ENCODE measurements at regions not wholly inside any gene's neighbourhood (a gene's known extent, or its start where the extent isn't known, plus 50 kb on each side); places are given as distances from the start of the nearest gene placed in this dataset.

DNA sequence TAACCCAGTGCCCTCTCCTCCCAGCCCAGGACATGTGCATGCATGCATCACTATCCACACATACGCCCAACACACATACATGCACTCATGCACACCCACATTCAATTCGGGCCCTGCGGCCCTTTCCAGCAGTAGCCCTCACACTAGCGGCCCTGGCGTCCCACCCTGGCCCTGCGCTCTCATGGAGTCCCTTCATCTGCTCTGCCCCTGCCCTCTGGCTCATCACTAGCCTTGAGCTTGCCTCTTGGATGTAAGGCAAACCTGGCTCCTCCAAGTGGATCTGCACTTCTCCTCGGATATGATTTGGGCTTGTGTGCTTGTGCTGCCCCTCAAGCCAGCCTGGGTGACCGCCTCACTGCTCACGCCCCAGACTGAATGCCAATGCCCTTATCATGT, 147.2 kb downstream of the SEC61B start:
- Histone ChIP-seq H3K27me3 (ENCODE audit: control insufficient read depth, insufficient read depth, low read length) (peaks cover 10% of the 10 kb centered on the region), H3K36me3 (ENCODE audit: control insufficient read depth, insufficient read depth, low read length) (no peaks in the 10 kb centered on the region), H3K4me3 (ENCODE audit: low read length) (no peak overlapping the region), H3K9me3 (ENCODE audit: control insufficient read depth, low read length) (no peaks in the 10 kb centered on the region), H3K9ac (ENCODE audit: low read length) (no peak overlapping the region), H3K4me1 (ENCODE audit: control insufficient read depth, insufficient read depth, low read length) (no peaks in the 10 kb centered on the region)

- Histone ChIP-seq H3K4me1 (ENCODE audit: control insufficient read depth, insufficient read depth, low read length) (no peaks in the 10 kb centered on the region), H3K27me3 (ENCODE audit: control insufficient read depth, insufficient read depth, low read length) (peaks cover 10% of the 10 kb centered on the region), H3K9me3 (ENCODE audit: control insufficient read depth, low read length) (no peaks in the 10 kb centered on the region), H3K4me3 (ENCODE audit: low read length) (no peak overlapping the region), H3K36me3 (ENCODE audit: control insufficient read depth, insufficient read depth, low read length) (no peaks in the 10 kb centered on the region), H3K9ac (ENCODE audit: low read length) (no peak overlapping the region)
These were observed 148.3 kb downstream of the SEC61B start for GRCh38 chr9:99370376-99370775.

- Histone ChIP-seq H3K4me3 (ENCODE audit: low read length) (no peak overlapping the region), H3K27me3 (ENCODE audit: control insufficient read depth, insufficient read depth, low read length) (peaks cover 10% of the 10 kb centered on the region), H3K36me3 (ENCODE audit: control insufficient read depth, insufficient read depth, low read length) (no peaks in the 10 kb centered on the region), H3K9me3 (ENCODE audit: control insufficient read depth, low read length) (no peaks in the 10 kb centered on the region), H3K9ac (ENCODE audit: low read length) (no peak overlapping the region), H3K4me1 (ENCODE audit: control insufficient read depth, insufficient read depth, low read length) (no peaks in the 10 kb centered on the region)
These were observed 149.3 kb downstream of the SEC61B start for GRCh38 chr9:99371376-99371775.

GRCh38 chr9:99373912-99374311, 151.8 kb downstream of the SEC61B start:
- no peak overlapping the region for H3K4me3 ChIP-seq (ENCODE audit: low read length)
- no peak overlapping the region for H3K9ac ChIP-seq (ENCODE audit: low read length)
- H3K27me3 ChIP-seq (ENCODE audit: control insufficient read depth, insufficient read depth, low read length) = peaks cover 5% of the 10 kb centered on the region
- no peaks in the 10 kb centered on the region for H3K36me3 ChIP-seq (ENCODE audit: control insufficient read depth, insufficient read depth, low read length)
- no peaks in the 10 kb centered on the region for H3K4me1 ChIP-seq (ENCODE audit: control insufficient read depth, insufficient read depth, low read length)
- H3K9me3 ChIP-seq (ENCODE audit: control insufficient read depth, low read length) = no peaks in the 10 kb centered on the region

DNA sequence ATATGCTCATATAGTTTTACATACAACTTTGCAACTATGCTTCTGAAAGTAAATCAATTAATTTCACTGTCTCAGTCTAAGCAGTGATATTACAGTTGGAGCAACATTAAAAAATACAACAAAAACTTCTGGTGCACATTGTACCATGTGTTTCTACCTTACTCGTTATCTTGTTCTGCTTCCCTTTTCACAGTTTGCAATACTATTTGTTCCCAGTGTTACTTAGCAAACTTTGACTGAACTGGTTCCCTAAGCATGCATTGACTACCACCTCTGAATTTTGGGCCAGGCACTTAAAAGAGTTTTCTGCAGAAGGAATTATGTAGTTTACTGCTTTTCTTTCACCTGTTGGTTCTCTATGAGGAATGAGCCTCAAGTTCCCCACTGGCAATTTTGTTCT, 152.7 kb downstream of the SEC61B start:
- Histone ChIP-seq H3K4me1 (ENCODE audit: control insufficient read depth, insufficient read depth, low read length) (no peaks in the 10 kb centered on the region), H3K9me3 (ENCODE audit: control insufficient read depth, low read length) (no peaks in the 10 kb centered on the region), H3K4me3 (ENCODE audit: low read length) (no peak overlapping the region), H3K9ac (ENCODE audit: low read length) (no peak overlapping the region), H3K36me3 (ENCODE audit: control insufficient read depth, insufficient read depth, low read length) (no peaks in the 10 kb centered on the region), H3K27me3 (ENCODE audit: control insufficient read depth, insufficient read depth, low read length) (no peaks in the 10 kb centered on the region)

- Histone ChIP-seq H3K4me1 (ENCODE audit: control insufficient read depth, insufficient read depth, low read length) (no peaks in the 10 kb centered on the region), H3K36me3 (ENCODE audit: control insufficient read depth, insufficient read depth, low read length) (no peaks in the 10 kb centered on the region), H3K9ac (ENCODE audit: low read length) (no peak overlapping the region), H3K27me3 (ENCODE audit: control insufficient read depth, insufficient read depth, low read length) (no peaks in the 10 kb centered on the region), H3K4me3 (ENCODE audit: low read length) (no peak overlapping the region), H3K9me3 (ENCODE audit: control insufficient read depth, low read length) (no peaks in the 10 kb centered on the region)
These were observed 153.4 kb downstream of the SEC61B start for GRCh38 chr9:99375481-99375880.

- no peaks in the 10 kb centered on the region for H3K36me3 ChIP-seq (ENCODE audit: control insufficient read depth, insufficient read depth, low read length)
- H3K4me1 ChIP-seq (ENCODE audit: control insufficient read depth, insufficient read depth, low read length) = no peaks in the 10 kb centered on the region
- H3K27me3 ChIP-seq (ENCODE audit: control insufficient read depth, insufficient read depth, low read length) = no peaks in the 10 kb centered on the region
- H3K4me3 ChIP-seq (ENCODE audit: low read length) = no peak overlapping the region
- H3K9ac ChIP-seq (ENCODE audit: low read length) = no peak overlapping the region
- H3K9me3 ChIP-seq (ENCODE audit: control insufficient read depth, low read length) = no peaks in the 10 kb centered on the region
These were observed 156.0 kb downstream of the SEC61B start for GRCh38 chr9:99377790-99378775.

GRCh38 chr9:99383536-99383935, 161.5 kb downstream of the SEC61B start:
- Histone ChIP-seq H3K36me3 (ENCODE audit: control insufficient read depth, insufficient read depth, low read length) (no peaks in the 10 kb centered on the region), H3K27me3 (ENCODE audit: control insufficient read depth, insufficient read depth, low read length) (no peaks in the 10 kb centered on the region), H3K9ac (ENCODE audit: low read length) (no peak overlapping the region), H3K4me1 (ENCODE audit: control insufficient read depth, insufficient read depth, low read length) (no peaks in the 10 kb centered on the region), H3K4me3 (ENCODE audit: low read length) (no peak overlapping the region), H3K9me3 (ENCODE audit: control insufficient read depth, low read length) (no peaks in the 10 kb centered on the region)

GRCh38 chr9:99385215-99385614, 163.1 kb downstream of the SEC61B start:
- no peak overlapping the region for H3K4me3 ChIP-seq (ENCODE audit: low read length)
- H3K36me3 ChIP-seq (ENCODE audit: control insufficient read depth, insufficient read depth, low read length) = no peaks in the 10 kb centered on the region
- no peaks in the 10 kb centered on the region for H3K4me1 ChIP-seq (ENCODE audit: control insufficient read depth, insufficient read depth, low read length)
- H3K9ac ChIP-seq (ENCODE audit: low read length) = no peak overlapping the region
- H3K9me3 ChIP-seq (ENCODE audit: control insufficient read depth, low read length) = no peaks in the 10 kb centered on the region
- no peaks in the 10 kb centered on the region for H3K27me3 ChIP-seq (ENCODE audit: control insufficient read depth, insufficient read depth, low read length)

GRCh38 chr9:99385814-99386279, 163.8 kb downstream of the SEC61B start:
- Histone ChIP-seq H3K4me1 (ENCODE audit: control insufficient read depth, insufficient read depth, low read length) (no peaks in the 10 kb centered on the region), H3K36me3 (ENCODE audit: control insufficient read depth, insufficient read depth, low read length) (no peaks in the 10 kb centered on the region), H3K4me3 (ENCODE audit: low read length) (no peak overlapping the region), H3K27me3 (ENCODE audit: control insufficient read depth, insufficient read depth, low read length) (no peaks in the 10 kb centered on the region), H3K9me3 (ENCODE audit: control insufficient read depth, low read length) (no peaks in the 10 kb centered on the region), H3K9ac (ENCODE audit: low read length) (no peak overlapping the region)

GRCh38 chr9:99387431-99387830, 165.3 kb downstream of the SEC61B start:
- Histone ChIP-seq H3K4me1 (ENCODE audit: control insufficient read depth, insufficient read depth, low read length) (no peaks in the 10 kb centered on the region), H3K9me3 (ENCODE audit: control insufficient read depth, low read length) (no peaks in the 10 kb centered on the region), H3K36me3 (ENCODE audit: control insufficient read depth, insufficient read depth, low read length) (no peaks in the 10 kb centered on the region), H3K4me3 (ENCODE audit: low read length) (no peak overlapping the region), H3K27me3 (ENCODE audit: control insufficient read depth, insufficient read depth, low read length) (no peaks in the 10 kb centered on the region), H3K9ac (ENCODE audit: low read length) (no peak overlapping the region)

GRCh38 chr9:99389087-99390033, 167.3 kb downstream of the SEC61B start:
- H3K27me3 ChIP-seq (ENCODE audit: control insufficient read depth, insufficient read depth, low read length) = no peaks in the 10 kb centered on the region
- no peak overlapping the region for H3K4me3 ChIP-seq (ENCODE audit: low read length)
- H3K4me1 ChIP-seq (ENCODE audit: control insufficient read depth, insufficient read depth, low read length) = no peaks in the 10 kb centered on the region
- no peaks in the 10 kb centered on the region for H3K9me3 ChIP-seq (ENCODE audit: control insufficient read depth, low read length)
- H3K9ac ChIP-seq (ENCODE audit: low read length) = no peak overlapping the region
- no peaks in the 10 kb centered on the region for H3K36me3 ChIP-seq (ENCODE audit: control insufficient read depth, insufficient read depth, low read length)

All from mucosa of stomach (tissue), 1 donor.